GM21526 (cell line): ENCODE measurements at regions not wholly inside any gene's neighbourhood (a gene's known extent, or its start where the extent isn't known, plus 50 kb on each side); places are given as distances from the start of the nearest gene placed in this dataset.
"Not testable (repeated sequence)": the region's sequence is repeated elsewhere in the genome, so short reads cannot be mapped to it uniquely, and the experiment has no call there.

Experiments used
- ATAC-seq: cut with Tn5 transposase; IDR thresholded peaks from one replicate; pipeline ENCODE4 v1.9.1; 2021; ENCODE audit warnings: moderate library complexity; ENCODE audit not compliant: unreplicated experiment, low FRiP score

- ATAC-seq, result not testable (repeated sequence)
These were observed 64.4 kb downstream of the KLRB1 start for GRCh38 chr12:9543341-9543740.

GRCh38 chr12:9542827-9543226, 64.9 kb downstream of the KLRB1 start:
- not testable (repeated sequence) for ATAC-seq

DNA sequence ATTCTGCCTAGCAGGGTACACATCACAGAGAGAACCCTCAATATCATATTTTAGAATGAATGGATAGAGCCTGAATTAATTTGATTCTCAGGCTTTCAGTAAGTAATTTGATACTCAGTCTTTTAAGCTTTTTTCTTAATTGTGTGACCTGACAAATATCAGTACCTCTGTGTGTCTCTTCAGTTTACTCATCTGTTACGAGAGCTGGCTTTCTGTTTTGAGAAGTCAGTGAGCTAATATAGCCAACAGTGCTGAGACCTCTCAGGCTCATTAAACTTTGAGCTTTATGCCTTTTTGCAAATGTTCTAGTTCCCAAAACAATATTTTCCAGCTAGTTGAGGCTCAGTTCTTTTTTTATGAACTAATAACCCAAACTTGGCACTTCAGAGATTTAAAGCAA, 91.8 kb downstream of the KLRB1 start:
- ATAC-seq, result not testable (repeated sequence)

GRCh38 chr12:9512695-9513094, 95.0 kb downstream of the KLRB1 start:
- ATAC-seq, result not testable (repeated sequence)

DNA sequence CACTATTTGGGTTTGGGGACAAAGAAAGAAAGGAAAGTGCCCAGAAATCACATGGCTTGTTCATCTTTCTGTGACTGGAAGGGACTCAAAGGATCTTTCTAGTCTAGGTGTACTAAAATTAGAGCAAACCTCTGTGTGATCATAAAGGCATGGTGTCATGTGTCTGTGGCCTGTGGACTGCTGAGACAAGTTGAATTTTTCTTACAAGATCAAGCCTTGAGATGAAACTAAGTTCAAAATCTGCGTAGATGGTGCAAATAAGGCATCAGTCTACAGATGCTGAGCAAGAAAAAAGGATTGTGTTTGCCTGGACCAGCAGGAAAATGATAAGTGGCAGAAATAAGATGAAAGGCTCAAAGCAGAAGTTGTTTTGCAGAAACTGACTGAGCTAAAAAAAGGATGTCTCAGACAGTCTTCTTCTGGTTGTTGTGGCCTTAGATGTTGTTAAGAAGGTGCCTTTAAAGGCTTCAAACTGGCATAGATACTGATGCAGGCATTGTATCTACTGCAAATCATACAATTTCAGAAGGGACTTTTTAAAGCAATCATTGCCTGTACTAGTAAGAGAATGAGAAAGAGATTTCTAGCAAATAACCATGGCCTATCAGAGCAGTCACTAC, 97.2 kb downstream of the KLRB1 start:
- ATAC-seq, result not testable (repeated sequence)

GRCh38 chr12:9509464-9510161, 98.1 kb downstream of the KLRB1 start:
- no peak for ATAC-seq

- ATAC-seq, result no peak
These were observed 101.0 kb downstream of the KLRB1 start for GRCh38 chr12:9506746-9507145.

GRCh38 chr12:9503384-9503783, 104.3 kb downstream of the KLRB1 start:
- not testable (repeated sequence) for ATAC-seq

- not testable (repeated sequence) for ATAC-seq
These were observed 104.9 kb downstream of the KLRB1 start for GRCh38 chr12:9502845-9503244.

GRCh38 chr12:9493325-9493724, 114.4 kb downstream of the KLRB1 start:
- ATAC-seq, result not testable (repeated sequence)

GRCh38 chr12:9481289-9481688, 126.4 kb downstream of the KLRB1 start:
- not testable (repeated sequence) for ATAC-seq

DNA sequence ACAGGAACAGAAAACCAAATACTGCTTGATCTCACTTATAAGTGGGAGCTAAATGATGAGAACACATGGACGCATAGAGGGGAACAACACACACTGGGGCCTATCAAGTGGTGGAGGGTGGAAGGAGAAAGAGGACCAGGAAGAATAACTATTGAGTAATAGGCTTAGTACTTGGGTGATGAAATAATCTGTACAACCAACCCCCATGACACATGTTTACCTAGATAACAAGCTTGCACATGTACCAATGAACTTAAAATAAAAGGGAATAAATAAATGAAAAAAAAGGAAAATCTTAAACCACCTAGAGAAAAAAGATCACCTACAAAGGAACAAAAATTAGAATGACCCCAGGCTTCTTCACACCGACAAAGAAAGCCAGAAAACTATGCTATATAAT, 133.5 kb downstream of the KLRB1 start:
- not testable (repeated sequence) for ATAC-seq

- not testable (repeated sequence) for ATAC-seq
These were observed 134.1 kb downstream of the KLRB1 start for GRCh38 chr12:9473638-9474037.

DNA sequence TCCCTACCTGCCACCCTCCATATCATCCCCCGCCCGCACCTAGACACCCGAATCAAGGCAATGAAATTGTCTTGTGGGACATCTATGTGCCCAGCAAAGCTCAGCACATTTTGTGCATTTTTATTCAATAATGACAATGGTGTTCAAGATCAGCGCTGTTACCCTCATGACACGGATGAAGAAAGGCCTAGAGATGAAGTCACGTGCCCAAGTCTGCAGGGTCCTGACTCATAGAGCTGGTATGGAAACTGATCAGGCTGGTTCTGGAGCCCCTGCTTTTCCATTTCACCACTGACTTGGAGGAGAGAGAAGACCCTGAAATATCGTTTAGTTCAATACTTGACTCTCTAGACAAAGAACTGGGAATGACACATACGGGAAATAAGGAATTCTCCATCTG, 136.2 kb downstream of the KLRB1 start:
- not testable (repeated sequence) for ATAC-seq

GRCh38 chr12:9470367-9470766, 137.3 kb downstream of the KLRB1 start:
- not testable (repeated sequence) for ATAC-seq

DNA sequence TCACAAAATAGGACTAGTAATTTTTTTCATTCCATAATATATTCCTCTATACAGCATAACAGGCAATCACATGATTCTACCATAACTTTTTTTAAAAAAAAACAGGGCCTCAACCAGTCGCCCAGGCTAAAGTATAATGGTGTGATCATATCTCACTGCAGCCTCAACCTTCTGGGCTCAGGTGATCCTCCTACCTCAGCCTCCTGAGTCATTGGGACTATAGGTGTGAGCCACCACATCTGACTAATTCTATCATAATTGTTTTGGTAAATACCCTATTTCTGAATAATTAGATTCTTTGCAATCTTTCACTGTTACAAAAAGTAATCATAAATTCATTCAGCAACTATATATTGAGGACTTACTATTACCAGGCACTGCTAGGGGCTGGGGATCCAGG, 137.8 kb downstream of the KLRB1 start:
- ATAC-seq, result not testable (repeated sequence)

GRCh38 chr12:9469463-9469862, 138.3 kb downstream of the KLRB1 start:
- ATAC-seq, result not testable (repeated sequence)

DNA sequence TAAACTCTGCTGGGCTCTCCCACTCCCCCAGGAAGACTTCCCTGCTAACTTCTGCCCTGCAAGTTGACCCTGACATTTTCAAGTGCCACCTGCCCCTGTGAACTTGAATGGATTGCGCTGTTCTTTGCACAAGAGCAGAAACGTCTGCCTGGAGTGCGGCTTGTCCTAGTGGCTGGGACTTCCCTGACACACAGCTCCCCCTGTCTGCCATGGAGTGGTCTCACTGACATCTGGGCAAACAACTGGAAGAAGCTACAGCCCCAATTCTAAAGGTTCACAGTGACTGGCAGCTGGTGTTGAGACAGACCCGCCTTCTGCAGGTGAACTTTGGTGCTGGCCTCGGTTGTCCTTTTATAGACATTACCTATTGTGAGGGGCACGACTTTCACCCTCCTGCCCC, 138.7 kb downstream of the KLRB1 start:
- ATAC-seq, result not testable (repeated sequence)

GRCh38 chr12:9468144-9468543, 139.6 kb downstream of the KLRB1 start:
- not testable (repeated sequence) for ATAC-seq

- no peak for ATAC-seq
These were observed 143.3 kb downstream of the KLRB1 start for GRCh38 chr12:9464408-9464807.

GRCh38 chr12:9455516-9455915, 152.2 kb downstream of the KLRB1 start:
- not testable (repeated sequence) for ATAC-seq

GRCh38 chr12:9454021-9454420, 153.7 kb downstream of the KLRB1 start:
- not testable (repeated sequence) for ATAC-seq
